Effector memory CD4-positive, alpha-beta T cell (primary cell): ENCODE measurements at regions not wholly inside any gene's neighbourhood (a gene's known extent, or its start where the extent isn't known, plus 50 kb on each side); places are given as distances from the start of the nearest gene placed in this dataset.
"Not testable (repeated sequence)": the region's sequence is repeated elsewhere in the genome, so short reads cannot be mapped to it uniquely, and the experiment has no call there.

Source experiments
- DNase-seq, 3 donors: peaks; one replicate each; pipeline ENCODE4 v3.0.0-alpha.2; 2020
- H3K27ac ChIP-seq: 2 replicates; pipeline ENCODE4 v1.7.0; 2013; ENCODE audit warnings: mild to moderate bottlenecking, low read length, moderate library complexity; ENCODE audit not compliant: insufficient read depth, poor library complexity, severe bottlenecking
- H3K27me3 ChIP-seq: replicated peaks from 2 replicates; pipeline ENCODE4 v1.7.0; 2013; ENCODE audit warnings: mild to moderate bottlenecking, low read length; ENCODE audit not compliant: insufficient read depth, control insufficient read depth, poor library complexity, severe bottlenecking
- H3K36me3 ChIP-seq: 2 replicates; pipeline ENCODE4 v1.7.0; 2013; ENCODE audit warnings: mild to moderate bottlenecking, low read length, moderate library complexity; ENCODE audit not compliant: control insufficient read depth, insufficient read depth
- H3K4me1 ChIP-seq: 2 replicates; pipeline ENCODE4 v1.7.0; 2013; ENCODE audit warnings: low read length, mild to moderate bottlenecking; ENCODE audit not compliant: control insufficient read depth, insufficient read depth, poor library complexity, severe bottlenecking
- H3K4me3 ChIP-seq: 2 replicates; pipeline ENCODE4 v1.7.0; 2013; ENCODE audit warnings: low read length, low read depth, mild to moderate bottlenecking; ENCODE audit not compliant: insufficient read depth, poor library complexity, severe bottlenecking
- H3K9me3 ChIP-seq: 2 replicates; pipeline ENCODE4 v1.7.0; 2013; ENCODE audit warnings: mild to moderate bottlenecking, low read length, moderate library complexity; ENCODE audit not compliant: control insufficient read depth

GRCh38 chr3:197394464-197395321, 96.3 kb upstream of the DLG1 start:
- DNase-seq, result no peak

GRCh38 chr3:197394126-197394463, 95.7 kb upstream of the DLG1 start:
- H3K9me3 ChIP-seq, H3K27me3 ChIP-seq, H3K27ac ChIP-seq, DNase-seq, H3K36me3 ChIP-seq, H3K4me1 ChIP-seq, H3K4me3 ChIP-seq: not testable (repeated sequence)

More at GRCh38 chr3:197394464-197395321, 96.3 kb upstream of the DLG1 start:
- H3K4me1 ChIP-seq, result no peaks in the 10 kb centered on the region
- no peaks in the 10 kb centered on the region for H3K36me3 ChIP-seq
- no peak overlapping the region for H3K27ac ChIP-seq
- H3K27me3 ChIP-seq, result peaks cover 7% of the 10 kb centered on the region
- H3K4me3 ChIP-seq, result no peak overlapping the region
- H3K9me3 ChIP-seq, result no peaks in the 10 kb centered on the region

- no peak overlapping the region for H3K27ac ChIP-seq
Observed at GRCh38 chr3:197393711-197394110, 95.3 kb upstream of the DLG1 start.

DNA sequence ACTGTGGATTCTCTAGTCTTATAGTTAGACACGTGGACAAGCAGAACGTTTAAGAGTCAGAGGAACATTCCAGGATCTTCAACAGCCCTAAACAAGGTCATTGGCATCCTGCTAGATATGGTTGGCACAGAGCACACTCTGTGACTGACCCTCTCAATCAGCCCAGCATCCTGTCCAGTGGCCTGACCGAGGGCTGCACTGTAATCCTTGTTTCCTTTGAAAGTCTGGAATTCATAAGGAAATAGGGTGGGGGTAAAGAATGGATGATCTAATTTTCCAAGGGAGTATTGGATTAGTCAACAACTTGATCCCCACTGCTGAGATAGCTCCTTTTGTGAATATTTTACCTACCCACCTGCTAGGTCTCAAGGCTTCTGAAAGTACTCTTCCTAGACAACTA, 94.5 kb upstream of the DLG1 start:
- Histone ChIP-seq H3K27me3 (peaks cover 7% of the 10 kb centered on the region), H3K9me3 (no peaks in the 10 kb centered on the region)

More at GRCh38 chr3:197393711-197394110, 95.3 kb upstream of the DLG1 start:
- Histone ChIP-seq H3K9me3 (no peaks in the 10 kb centered on the region), H3K36me3 (no peaks in the 10 kb centered on the region), H3K4me3 (no peak overlapping the region), H3K4me1 (no peaks in the 10 kb centered on the region), H3K27me3 (peaks cover 7% of the 10 kb centered on the region)
- DNase-seq, result no peak

DNA sequence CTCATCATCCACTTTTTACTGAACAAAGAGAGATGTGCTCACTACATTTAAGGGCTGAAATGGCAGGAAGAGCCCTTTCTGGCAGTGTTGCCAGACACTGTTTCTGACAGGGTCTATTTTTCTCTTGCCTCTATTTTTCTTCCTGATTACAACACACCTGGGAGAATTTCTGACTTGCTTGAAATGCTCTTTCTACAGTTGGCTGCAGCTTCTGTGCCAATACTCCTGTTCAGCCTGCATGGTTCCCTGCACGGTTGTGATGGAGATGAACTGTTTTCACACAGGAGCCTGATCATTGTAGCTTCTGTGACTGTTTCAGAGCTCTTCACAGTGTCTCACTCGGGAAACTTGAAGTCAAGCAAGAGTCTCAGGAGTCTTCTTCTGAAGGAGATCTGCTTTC, 83.0 kb upstream of the DLG1 start:
- no peak for DNase-seq

More for the DNA sequence above, 94.5 kb upstream of the DLG1 start:
- no peaks in the 10 kb centered on the region for H3K36me3 ChIP-seq
- DNase-seq, result no peak
- H3K4me1 ChIP-seq, result no peaks in the 10 kb centered on the region
- H3K27ac ChIP-seq, result no peak overlapping the region
- no peak overlapping the region for H3K4me3 ChIP-seq

DNA sequence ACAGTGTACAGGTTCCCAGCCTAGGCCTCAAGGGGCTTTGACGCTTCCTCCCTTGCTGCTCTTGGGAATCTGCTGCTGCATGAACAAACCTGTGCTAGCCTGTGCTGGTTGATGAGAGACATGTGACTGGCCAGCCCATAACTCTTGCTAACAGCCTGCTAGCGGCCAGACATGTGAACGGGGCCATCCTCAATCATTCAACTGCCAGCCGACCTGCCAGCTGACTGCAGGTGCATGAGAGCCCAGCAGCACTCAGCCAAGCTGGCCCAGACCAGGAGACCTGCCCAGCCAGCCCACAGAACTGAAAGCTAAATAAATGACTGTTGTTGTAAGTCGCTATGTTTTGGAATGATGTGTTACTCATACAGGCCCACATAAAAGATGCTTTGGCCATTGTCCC, 82.4 kb upstream of the DLG1 start:
- H3K27ac ChIP-seq, result no peak overlapping the region
- H3K27me3 ChIP-seq, result no peaks in the 10 kb centered on the region
- H3K9me3 ChIP-seq, result no peaks in the 10 kb centered on the region
- DNase-seq, result no peak
- H3K36me3 ChIP-seq, result no peaks in the 10 kb centered on the region
- H3K4me1 ChIP-seq, result no peaks in the 10 kb centered on the region
- H3K4me3 ChIP-seq, result no peak overlapping the region

More for the DNA sequence above, 83.0 kb upstream of the DLG1 start:
- Histone ChIP-seq H3K9me3 (no peaks in the 10 kb centered on the region), H3K36me3 (no peaks in the 10 kb centered on the region), H3K4me3 (no peak overlapping the region), H3K27me3 (no peaks in the 10 kb centered on the region), H3K4me1 (no peaks in the 10 kb centered on the region), H3K27ac (no peak overlapping the region)

DNA sequence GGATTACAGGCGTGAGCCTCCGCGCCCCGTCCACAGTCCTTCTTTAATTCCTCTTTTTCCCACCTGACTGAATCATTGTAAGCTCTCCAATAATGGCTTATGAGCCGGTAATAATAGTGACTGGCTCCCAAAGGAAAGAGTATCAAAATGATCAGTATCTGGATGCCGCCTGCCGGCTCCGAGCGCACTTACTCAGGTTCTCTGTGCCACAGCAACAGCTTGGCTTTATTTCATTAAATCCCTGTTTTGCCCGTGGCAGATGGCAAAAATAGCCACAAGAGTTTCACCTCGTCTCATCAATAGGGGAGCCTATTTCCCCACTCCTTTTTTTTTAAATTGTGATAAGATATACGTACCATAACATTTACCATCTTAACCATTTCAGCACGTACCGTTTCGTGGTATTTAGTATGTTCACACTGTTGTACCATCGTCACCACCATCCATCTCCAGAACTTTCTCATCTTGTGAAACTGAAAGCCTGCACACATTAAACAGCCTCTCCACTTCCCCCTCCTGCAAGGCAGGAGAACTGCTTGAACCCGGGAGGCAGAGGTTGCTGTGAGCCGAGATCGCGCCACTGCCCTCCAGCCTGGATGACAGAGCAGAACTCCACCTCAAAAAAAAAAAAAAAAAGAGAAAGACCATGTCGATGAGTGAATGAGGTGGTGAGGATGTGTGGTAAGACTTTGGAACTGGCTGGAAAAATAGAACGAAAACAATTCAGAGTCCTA, 80.7 kb upstream of the DLG1 start:
- DNase-seq, result no peak
- Histone ChIP-seq H3K4me3 (no peak overlapping the region), H3K4me1 (no peaks in the 10 kb centered on the region), H3K36me3 (no peaks in the 10 kb centered on the region), H3K9me3 (no peaks in the 10 kb centered on the region), H3K27ac (no peak overlapping the region), H3K27me3 (no peaks in the 10 kb centered on the region)

DNA sequence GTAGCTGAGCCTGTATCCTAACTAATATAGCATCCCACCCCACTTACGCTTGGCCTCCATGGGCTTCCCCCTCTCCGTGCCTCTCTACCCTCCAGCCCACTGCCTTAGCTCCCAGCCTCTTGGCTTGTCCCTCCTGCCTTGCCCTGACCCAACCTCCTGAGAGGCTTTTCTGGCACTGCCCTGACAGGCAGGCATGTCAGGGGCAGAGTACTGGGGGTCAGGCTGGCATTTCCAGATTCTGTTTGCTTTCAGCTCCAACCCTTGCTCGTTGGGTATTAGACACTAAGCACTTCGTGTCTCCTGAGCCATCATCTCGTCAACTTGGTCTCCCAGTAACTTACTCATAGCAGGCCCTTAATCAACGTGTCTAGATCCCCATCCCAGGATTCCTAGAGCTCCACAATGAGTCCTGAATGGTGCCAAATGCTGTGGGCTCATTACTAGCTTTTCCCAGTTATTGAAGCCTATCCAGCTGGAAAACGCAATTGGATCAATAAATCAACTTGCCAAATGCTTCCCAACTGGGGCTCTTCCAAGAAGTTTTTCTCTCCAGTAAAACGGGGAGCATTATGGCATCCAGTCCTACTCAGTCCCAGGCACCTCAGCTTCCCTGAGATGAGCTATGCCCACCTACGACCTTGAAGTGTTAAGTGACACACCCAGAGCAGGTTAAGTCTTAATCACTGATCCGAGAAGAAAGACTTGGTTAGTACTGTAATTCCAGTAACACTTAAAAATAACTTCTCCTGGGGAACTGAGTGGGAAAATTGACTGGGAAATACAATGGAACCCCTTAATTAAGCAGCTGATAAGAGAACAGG, 78.5 kb upstream of the DLG1 start:
- no peak for DNase-seq
- Histone ChIP-seq H3K9me3 (no peaks in the 10 kb centered on the region), H3K4me3 (no peak overlapping the region), H3K4me1 (no peaks in the 10 kb centered on the region), H3K36me3 (no peaks in the 10 kb centered on the region), H3K27ac (no peak overlapping the region), H3K27me3 (no peaks in the 10 kb centered on the region)

GRCh38 chr3:197376020-197376419, 77.6 kb upstream of the DLG1 start:
- DNase-seq, result no peak
- Histone ChIP-seq H3K27ac (no peak overlapping the region), H3K4me3 (no peak overlapping the region), H3K9me3 (no peaks in the 10 kb centered on the region), H3K4me1 (no peaks in the 10 kb centered on the region), H3K27me3 (no peaks in the 10 kb centered on the region), H3K36me3 (no peaks in the 10 kb centered on the region)
